Posterior vena cava (tissue), 2 donors: ENCODE measurements at regions not wholly inside any gene's neighbourhood (a gene's known extent, or its start where the extent isn't known, plus 50 kb on each side); places are given as distances from the start of the nearest gene placed in this dataset.
"Not testable (repeated sequence)": the region's sequence is repeated elsewhere in the genome, so short reads cannot be mapped to it uniquely, and the experiment has no call there.

Experiments used
- DNase-seq: peaks from one replicate; pipeline ENCODE4 v3.0.0-alpha.2; 2020; ENCODE audit warnings: low spot score
- intact Hi-C, 2 donors: fragments of 100-400 bp; cut with DNase I; formaldehyde crosslinking; loops; one replicate each; pipeline versions ENCODE4 v1.14.1 to v1.14.2; 2022 to 2023
- donor health status: DM: yes; HTN: yes; CAD: no.
- donor health status: DM: yes; HTN: yes; CAD: no.

DNA sequence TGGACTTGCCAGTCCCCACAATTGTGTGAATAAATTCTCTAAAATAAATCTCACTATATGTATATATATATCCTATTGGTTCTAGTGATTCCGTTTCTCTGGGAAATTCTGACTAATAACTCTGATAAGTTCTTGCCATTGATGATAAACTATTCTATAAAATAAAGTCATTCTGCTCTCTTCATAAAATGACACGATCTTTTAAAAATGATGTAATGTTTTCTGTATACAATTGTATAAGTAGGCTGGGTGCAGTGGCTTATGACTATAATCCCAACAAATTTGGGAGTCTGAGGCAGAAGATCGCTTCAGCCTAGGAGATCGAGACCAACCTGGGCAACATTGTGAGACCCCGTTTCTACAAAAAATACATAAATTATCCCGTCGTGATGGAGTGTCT is 541.0 kb upstream of the ADGRL4 start:
- no peak for DNase-seq
- intact Hi-C loops, result no loop called here

- no peak for DNase-seq
- intact Hi-C loops, result no loop called here
These were observed 536.9 kb upstream of the ADGRL4 start for GRCh38 chr1:79543394-79543793.

GRCh38 chr1:79539001-79539400 is 532.5 kb upstream of the ADGRL4 start:
- DNase-seq, result no peak
- intact Hi-C loops, result no loop called here

DNA sequence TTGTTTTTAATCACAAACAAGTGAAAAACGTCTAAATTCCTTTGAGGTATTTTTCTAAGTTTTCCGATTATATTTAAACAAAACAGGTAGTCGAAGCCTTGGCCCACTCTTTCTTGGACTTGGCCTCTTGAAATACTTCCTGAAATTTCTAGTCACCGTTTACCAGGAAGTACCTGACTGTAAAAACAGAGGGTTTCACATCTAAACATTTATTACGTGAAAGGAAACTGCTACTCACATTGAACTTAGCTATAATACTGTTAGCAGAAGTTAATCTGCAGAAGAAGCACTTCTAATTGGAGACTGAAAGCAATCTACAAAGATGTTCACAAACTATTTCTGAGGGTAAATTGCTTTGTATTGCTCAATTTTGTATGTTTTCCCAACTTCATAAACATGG is 526.0 kb upstream of the ADGRL4 start:
- intact Hi-C loops, result no loop called here
- no peak for DNase-seq

DNA sequence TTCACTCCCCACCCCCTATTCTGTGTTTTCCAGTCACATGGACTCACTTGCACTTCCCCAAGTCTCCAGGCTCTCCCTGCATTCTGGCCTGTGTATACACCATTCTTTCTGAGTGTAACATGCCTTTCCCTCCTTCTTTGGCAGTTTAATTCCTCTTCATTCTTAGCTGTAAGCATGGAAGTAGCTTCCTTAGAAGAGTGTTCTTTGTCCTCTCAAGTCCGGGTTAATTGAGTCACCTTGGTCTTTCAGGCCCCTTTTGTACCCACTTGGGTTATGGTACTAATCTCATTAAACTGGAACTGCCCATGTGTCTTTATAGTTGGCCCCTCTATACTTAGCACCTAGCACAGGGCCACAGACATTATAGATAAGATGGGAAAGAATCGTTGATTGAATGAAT is 525.3 kb upstream of the ADGRL4 start:
- no peak for DNase-seq
- intact Hi-C loops, result no loop called here

- DNase-seq, result no peak
- intact Hi-C loops, result no loop called here
These were observed 523.9 kb upstream of the ADGRL4 start for GRCh38 chr1:79530476-79530875.

- DNase-seq, result no peak
- intact Hi-C loops, result no loop called here
These were observed 523.5 kb upstream of the ADGRL4 start for GRCh38 chr1:79530055-79530454.

DNA sequence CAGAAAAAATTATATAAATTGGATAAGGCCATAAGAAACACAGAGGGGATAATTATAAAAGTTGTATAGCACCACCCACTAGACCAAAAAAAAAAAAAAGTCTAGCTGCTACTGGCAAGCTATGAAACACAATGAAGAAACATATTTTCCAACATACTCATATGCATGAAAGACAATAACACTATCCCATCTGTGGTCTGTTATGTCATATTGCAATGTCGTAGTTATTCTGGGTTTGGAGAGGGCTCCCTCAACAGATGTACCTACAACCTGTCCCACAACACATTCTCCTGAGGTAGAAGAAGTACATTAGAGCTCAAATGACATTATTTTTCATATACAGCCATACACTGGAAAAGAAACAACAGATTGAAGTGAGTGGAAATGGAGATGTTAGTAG is 517.6 kb upstream of the ADGRL4 start:
- DNase-seq, result no peak
- intact Hi-C loops, result no loop called here

GRCh38 chr1:79519084-79519760 is 512.7 kb upstream of the ADGRL4 start:
- intact Hi-C loops, result no loop called here
- no peak for DNase-seq

DNA sequence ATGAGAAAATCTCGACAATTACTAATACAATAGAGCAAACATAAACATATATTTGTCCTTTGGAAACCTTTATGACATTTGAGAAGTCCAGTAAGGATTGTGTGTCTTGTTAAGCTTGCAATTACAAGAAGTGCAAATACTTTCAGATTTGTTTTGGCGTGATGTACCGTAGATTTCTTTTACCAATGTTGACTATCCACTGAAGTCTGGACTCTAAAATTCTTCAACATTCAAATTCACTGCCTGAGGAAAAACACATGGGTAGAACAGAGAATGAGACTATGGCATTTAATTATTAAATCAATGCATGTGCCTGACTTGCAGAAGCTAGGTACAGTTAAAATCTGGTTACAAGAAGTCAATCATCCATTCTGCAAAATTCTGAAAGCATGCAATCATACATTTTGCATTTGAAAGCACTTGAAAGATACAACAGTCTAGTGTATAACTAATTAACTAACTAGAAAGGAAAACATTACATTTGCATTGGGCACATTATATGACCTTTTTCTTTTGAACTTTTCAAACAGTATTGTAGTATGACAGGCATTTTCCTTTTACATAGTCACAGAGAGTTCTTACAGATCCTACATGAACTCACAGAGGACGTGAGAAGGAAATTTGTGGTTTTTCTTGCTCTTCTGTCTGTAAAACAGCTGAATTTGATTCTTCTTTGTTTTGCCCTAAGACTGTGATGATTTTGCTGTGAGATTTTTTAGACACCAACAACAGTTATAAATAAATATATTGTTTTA is 511.1 kb upstream of the ADGRL4 start:
- no peak for DNase-seq
- intact Hi-C loops, result no loop called here

DNA sequence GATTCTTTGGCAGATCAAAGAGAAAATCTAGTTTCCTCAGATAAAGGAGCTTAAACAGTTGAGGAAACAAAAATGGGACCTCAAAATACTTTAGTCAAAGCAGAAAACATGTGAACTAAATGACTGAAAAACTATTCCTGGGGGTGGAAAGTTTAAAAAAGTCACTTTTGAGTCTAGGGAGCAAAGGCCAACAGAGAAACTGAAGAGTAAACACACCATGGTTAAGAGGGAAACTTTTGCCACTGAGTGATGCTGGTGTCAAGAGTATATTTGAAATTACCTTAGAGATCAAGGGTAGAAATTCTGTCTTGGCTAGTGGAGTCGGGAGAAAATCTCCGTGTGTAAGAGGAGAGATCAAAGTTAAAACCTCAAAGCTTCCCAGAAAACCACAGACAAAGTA is 501.2 kb upstream of the ADGRL4 start:
- DNase-seq, result no peak
- intact Hi-C loops, result no loop called here

DNA sequence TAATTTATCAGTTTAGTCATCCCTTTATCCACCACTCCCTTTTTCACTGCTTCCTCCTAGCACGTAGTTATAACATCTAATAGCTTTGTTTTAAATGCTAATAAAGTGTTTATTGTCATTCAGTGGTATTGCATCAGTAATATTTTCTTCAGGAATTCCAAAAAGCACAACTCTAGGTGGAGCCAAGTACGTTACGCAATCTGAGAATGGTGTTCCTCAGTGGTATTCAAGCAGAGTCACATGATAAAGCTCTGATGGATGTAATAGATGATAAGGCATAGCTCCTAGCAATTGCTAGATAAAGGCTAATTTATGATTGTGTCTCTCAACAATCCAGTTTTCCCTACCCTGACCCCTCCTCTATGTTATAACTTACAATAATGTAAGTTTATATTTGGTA is 494.6 kb upstream of the ADGRL4 start:
- intact Hi-C loops, result no loop called here
- DNase-seq, result no peak

GRCh38 chr1:79499541-79499940 is 493.0 kb upstream of the ADGRL4 start:
- DNase-seq, result no peak
- intact Hi-C loops, result no loop called here

DNA sequence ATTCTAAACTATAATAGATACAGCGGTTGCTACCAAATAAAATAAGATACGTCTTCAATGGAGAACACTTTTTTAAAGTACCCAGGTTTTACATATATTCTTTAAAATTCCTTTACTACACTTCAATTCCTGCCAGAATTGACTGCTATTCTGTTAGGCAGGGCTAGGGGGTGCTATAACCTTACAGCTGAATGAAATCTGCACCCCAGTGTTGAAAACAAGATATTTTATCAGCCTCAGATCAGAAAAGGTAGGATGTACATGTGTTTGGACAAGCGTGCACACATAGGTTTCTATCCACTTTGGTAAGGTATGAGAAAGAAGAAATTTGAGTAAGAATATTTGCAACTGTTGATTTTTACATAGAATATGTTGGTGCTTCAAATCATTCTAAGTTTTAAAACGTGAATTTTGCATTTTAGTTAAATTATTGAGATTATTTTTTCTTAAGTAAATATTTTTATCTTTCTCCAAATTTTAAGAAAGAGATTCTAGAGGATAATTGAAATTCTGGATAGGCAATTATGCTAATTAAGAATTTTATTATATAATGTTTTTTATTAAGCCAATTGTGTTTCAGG is 490.8 kb upstream of the ADGRL4 start:
- intact Hi-C loops, result no loop called here
- no peak for DNase-seq

DNA sequence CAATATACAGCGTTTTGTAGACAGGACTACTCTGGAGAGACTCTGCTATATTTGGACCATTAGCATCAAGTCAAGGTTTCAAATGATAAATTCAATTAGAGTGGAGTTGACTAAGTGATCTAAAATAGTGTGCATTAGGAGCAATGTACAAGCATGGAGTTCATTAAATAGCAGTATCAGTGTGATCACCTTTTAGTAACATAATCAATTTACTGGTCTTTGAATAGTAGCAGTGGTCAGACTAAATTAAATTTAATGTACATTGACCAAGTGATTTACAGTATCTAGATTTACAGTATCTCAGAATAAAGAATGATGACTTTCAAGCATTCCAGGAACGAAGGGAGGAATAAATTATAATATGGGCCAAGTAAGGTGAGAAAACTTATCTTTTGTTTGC is 489.6 kb upstream of the ADGRL4 start:
- no peak for DNase-seq
- intact Hi-C loops, result no loop called here

DNA sequence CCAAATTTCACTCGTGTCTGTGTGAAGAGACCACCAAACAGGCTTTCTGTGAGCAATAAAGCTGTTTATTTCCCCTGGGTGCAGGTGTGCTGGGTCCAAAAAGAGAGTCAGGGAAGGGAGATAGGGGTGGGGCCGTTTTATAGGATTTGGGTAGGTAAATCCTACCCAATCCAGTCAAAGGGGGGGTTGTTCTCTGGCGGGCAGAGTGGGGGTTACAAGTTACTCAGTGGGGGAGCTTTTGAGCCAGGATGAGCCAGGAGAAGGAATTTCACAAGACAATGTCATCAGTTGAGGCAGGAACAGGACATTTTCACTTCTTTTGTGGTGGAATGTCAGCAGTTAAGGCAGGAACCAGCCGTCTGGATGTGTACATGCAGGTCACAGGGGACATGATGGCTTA is 487.2 kb upstream of the ADGRL4 start:
- DNase-seq, intact Hi-C loops: not testable (repeated sequence)

DNA sequence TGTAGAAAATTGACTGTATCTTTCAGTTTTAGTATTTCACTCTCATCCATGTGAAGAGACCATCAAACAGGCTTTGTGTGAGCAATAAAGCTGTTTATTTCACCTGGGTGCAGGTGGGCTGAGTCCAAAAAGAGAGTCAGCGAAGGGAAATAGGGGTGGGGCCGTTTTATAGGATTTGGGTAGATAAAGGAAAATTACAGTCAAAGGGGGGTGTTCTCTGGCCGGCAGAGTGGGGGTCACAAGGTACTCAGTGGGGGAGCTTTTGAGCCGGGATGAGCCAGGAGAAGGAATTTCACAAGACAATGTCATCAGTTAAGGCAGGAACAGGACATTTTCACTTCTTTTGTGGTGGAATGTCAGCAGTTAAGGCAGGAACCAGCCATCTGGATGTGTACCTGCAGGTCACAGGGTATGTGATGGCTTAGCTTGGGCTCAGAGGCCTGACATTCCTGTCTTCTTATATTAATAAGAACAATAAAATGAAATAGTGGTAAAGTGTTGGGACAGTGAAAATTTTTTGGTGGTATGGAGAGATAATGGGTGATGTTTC is 482.1 kb upstream of the ADGRL4 start:
- DNase-seq, intact Hi-C loops: not testable (repeated sequence)

DNA sequence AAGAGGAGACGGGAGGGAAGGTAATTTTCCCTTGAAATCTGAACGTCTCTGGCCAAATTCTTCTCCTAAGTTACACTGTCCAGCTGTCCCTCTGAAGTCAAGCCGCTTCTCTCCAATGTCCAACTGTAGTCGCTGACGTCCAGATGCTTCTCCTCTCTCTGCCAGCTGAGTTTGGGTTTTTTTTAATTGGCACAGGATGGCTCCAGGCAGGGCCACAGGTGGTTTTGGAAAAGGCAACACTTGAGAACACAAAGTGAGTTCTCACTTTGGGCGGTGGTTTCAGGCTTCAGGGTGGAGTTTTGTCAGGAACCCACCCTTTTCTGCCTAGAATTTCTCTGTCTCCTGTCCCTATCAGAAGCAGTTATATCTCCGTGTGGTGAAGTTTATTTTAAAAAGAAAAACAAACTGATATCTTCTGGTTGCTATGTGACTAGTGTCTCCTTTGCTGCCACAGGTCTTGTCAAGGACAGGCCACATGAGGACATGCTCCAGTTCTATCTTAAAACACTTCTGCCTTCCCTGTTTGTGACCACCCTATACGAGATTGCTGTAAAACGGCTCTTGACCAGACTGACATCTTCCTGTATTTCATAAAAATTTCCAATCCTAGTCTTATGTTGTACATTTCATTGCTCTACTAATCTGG is 472.3 kb upstream of the ADGRL4 start:
- intact Hi-C loops, result no loop called here
- no peak for DNase-seq

DNA sequence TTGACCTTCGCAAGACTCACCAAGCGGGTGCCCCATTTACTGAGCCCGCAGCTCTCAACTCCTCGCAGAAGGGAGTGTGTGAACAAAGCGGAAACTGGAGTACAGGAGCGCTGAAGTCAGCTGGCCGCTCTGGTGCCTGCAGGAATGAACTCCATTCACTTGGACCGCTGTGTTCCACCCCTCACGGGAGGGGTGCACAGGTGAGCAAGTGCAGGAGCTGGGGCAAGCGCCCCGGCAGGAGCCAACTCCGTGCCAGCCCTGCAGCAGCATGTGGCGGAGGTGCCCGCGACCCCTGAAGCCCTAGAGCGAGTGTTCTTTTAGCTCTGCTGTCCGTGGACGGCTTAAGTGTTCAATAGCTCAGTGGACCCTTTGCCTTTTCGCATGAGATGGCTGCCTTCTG is 471.6 kb upstream of the ADGRL4 start:
- no peak for DNase-seq
- intact Hi-C loops, result no loop called here

GRCh38 chr1:79472067-79472656 is 465.6 kb upstream of the ADGRL4 start:
- DNase-seq, result no peak
- intact Hi-C loops, result no loop called here
